Adrenal gland (tissue), 9 donors: ENCODE measurements at regions not wholly inside any gene's neighbourhood (a gene's known extent, or its start where the extent isn't known, plus 50 kb on each side); places are given as distances from the start of the nearest gene placed in this dataset.

Experiments used
- DNase-seq, 7 donors: peaks; one replicate each; pipeline ENCODE4 v3.0.0-alpha.2; 2019 to 2020
- H3K27ac ChIP-seq, 5 donors: fragments of 200-600 bp; sonication (generic) in 4 of 5; 1 replicate in 3 of 5; 2 replicates in 2 of 5; pipeline versions ENCODE4 v1.5.1 to v1.8.0; 2016 to 2020; ENCODE audit warnings: mild to moderate bottlenecking in 1 of 5
- H3K27me3 ChIP-seq: fragments of 200-600 bp; 2 replicates; pipeline ENCODE4 v1.8.0; 2021
- H3K36me3 ChIP-seq, 2 donors: fragments of 200-600 bp; replicated peaks in 1 of 2; 1 replicate in 1 of 2; 2 replicates in 1 of 2; pipeline versions ENCODE4 v1.5.1 to v1.8.0; 2018 to 2022
- H3K4me1 ChIP-seq, 2 donors: fragments of 200-600 bp; replicated peaks in 1 of 2; 1 replicate in 1 of 2; 2 replicates in 1 of 2; pipeline versions ENCODE4 v1.5.1 to v1.8.0; 2018 to 2021
- H3K4me3 ChIP-seq, 4 donors: fragments of 200-600 bp; sonication (generic) in 3 of 4; one replicate each; pipeline ENCODE4 v1.5.1; 2016 to 2018
- H3K9me3 ChIP-seq, 3 donors: fragments of 200-600 bp; sonication (generic) in 1 of 3; replicated peaks in 1 of 3; 1 replicate in 2 of 3; 2 replicates in 1 of 3; pipeline versions ENCODE4 v1.5.1 to v1.8.0; 2016 to 2021
- CTCF ChIP-seq, 6 experiments: fragments of 450-650 bp in 4 of 6; fragments of 200-600 bp in 2 of 6; sonication (generic) in 1 of 6; IDR thresholded peaks; 1 replicate in 5 of 6; 2 replicates in 1 of 6; pipeline versions ENCODE4 v1.5.1 to v1.8.0; 2016 to 2021; ENCODE audit warnings: antibody characterized with exemption in 6 of 6, mild to moderate bottlenecking in 2 of 6, moderate library complexity in 1 of 6
- POLR2A ChIP-seq, 2 donors: fragments of 450-650 bp; IDR thresholded peaks; one replicate each; pipeline ENCODE4 v1.6.1; 2017; ENCODE audit warnings: antibody characterized with exemption in 2 of 2, mild to moderate bottlenecking in 2 of 2, moderate library complexity in 1 of 2
- WGBS, 4 donors: extraction: QIAGEN DNeasy Blood & Tissue Kit in 2 of 4; methylation state at CpG; one replicate each; pipeline versions ENCODE4 v1.1.5 to v1.1.7; 2013 to 2017; 5-methylcytosine and 5-hydroxymethylcytosine counted together
- intact Hi-C, 2 donors: fragments of 100-400 bp; cut with DNase I; formaldehyde crosslinking; loops; one replicate each; pipeline versions ENCODE4 v1.14.1 to v1.15.0; 2022 to 2023
- donor health status: healthy with polysubstance abuse.
- donor health status: Bipolar disorder and iron deficiency.
- donor health status: DM: yes; HTN: yes; CAD: no.
- donor health status: DM: no; HTN: no; CAD: no.
- donor health status: DM: no; HTN: no; CAD: no.

GRCh38 chr2:238585836-238586821 is 159.4 kb downstream of the ASB1 start:
- TF ChIP-seq CTCF (IDR thresholded peaks at IDR 0.05), result no peak
- TF ChIP-seq POLR2A (IDR thresholded peaks at IDR 0.05), result no peak
- no peaks in the 10 kb centered on the region for H3K9me3 ChIP-seq
- DNase-seq, result no peak
- H3K27me3 ChIP-seq, result no peaks in the 10 kb centered on the region
- H3K27ac ChIP-seq, result no peak overlapping the region
- H3K36me3 ChIP-seq, result no peaks in the 10 kb centered on the region
- no peaks in the 10 kb centered on the region for H3K4me1 ChIP-seq
- no peak overlapping the region for H3K4me3 ChIP-seq
- WGBS, 4 donors, result 83 to 89% (median 86%) methylated on average over 25 to 34 of the region's 34 CpGs
- intact Hi-C loops, result no loop called here

- H3K27me3 ChIP-seq, result no peaks in the 10 kb centered on the region
- no peak overlapping the region for H3K27ac ChIP-seq
- 84 to 87% (median 86%) methylated on average over 13 to 16 of the region's 16 CpGs for WGBS, 4 donors
- no peak for DNase-seq
- no peaks in the 10 kb centered on the region for H3K36me3 ChIP-seq
- no peaks in the 10 kb centered on the region for H3K9me3 ChIP-seq
- H3K4me3 ChIP-seq, result no peak overlapping the region
- intact Hi-C loops, result no loop called here
- H3K4me1 ChIP-seq, result no peaks in the 10 kb centered on the region
- TF ChIP-seq POLR2A (IDR thresholded peaks at IDR 0.05) (no peak), CTCF (IDR thresholded peaks at IDR 0.05) (no peak)
Measured at GRCh38 chr2:238586931-238587775, 160.4 kb downstream of the ASB1 start.

GRCh38 chr2:238587776-238588660 is 161.3 kb downstream of the ASB1 start:
- WGBS, 4 donors, result 94 to 95% (median 95%) methylated on average over 11 to 12 of the region's 12 CpGs
- DNase-seq, result no peak
- H3K36me3 ChIP-seq, result no peaks in the 10 kb centered on the region
- TF ChIP-seq CTCF (IDR thresholded peaks at IDR 0.05) (no peak), POLR2A (IDR thresholded peaks at IDR 0.05) (no peak)
- H3K9me3 ChIP-seq, result no peaks in the 10 kb centered on the region
- no peak overlapping the region for H3K4me3 ChIP-seq
- no peak overlapping the region for H3K27ac ChIP-seq
- no peaks in the 10 kb centered on the region for H3K27me3 ChIP-seq
- H3K4me1 ChIP-seq, result no peaks in the 10 kb centered on the region
- intact Hi-C loops, result no loop called here
